ENCODE measurements at regions not wholly inside any gene's neighbourhood (a gene's known extent, or its start where the extent isn't known, plus 50 kb on each side); places are given as distances from the start of the nearest gene placed in this dataset.

GRCh38 chr10:16187161-16187560, 249.6 kb upstream of the PTER start:
- TF ChIP-seq CTCF (IDR thresholded peaks at IDR 0.05) = no peak
- TF ChIP-seq EP300 (IDR thresholded peaks at IDR 0.05) = no peak

All from ovary (tissue), 3 donors.